ACC112 (cell line): ENCODE measurements at regions not wholly inside any gene's neighbourhood (a gene's known extent, or its start where the extent isn't known, plus 50 kb on each side); places are given as distances from the start of the nearest gene placed in this dataset.

ENCODE experiments used
- H2AFZ ChIP-seq: fragments of 200-600 bp; sonication (generic); one replicate; pipeline ENCODE4 v1.6.0; 2017; ENCODE audit warnings: antibody characterized with exemption, low read length; ENCODE audit not compliant: unreplicated experiment
- H3K27ac ChIP-seq: fragments of 200-600 bp; sonication (generic); 2 replicates; pipeline ENCODE4 v1.5.1; 2014; ENCODE audit warnings: low read depth, mild to moderate bottlenecking, antibody characterized with exemption, low read length, moderate library complexity
- H3K27me3 ChIP-seq: fragments of 200-600 bp; sonication (generic); 2 replicates; pipeline ENCODE4 v1.6.1; 2014; ENCODE audit warnings: mild to moderate bottlenecking, antibody characterized with exemption, low read length, moderate library complexity, mixed read lengths; ENCODE audit not compliant: insufficient read depth
- H3K36me3 ChIP-seq: fragments of 200-600 bp; sonication (generic); 2 replicates; pipeline ENCODE4 v1.6.1; 2016; ENCODE audit warnings: mild to moderate bottlenecking, antibody characterized with exemption, low read length, moderate library complexity, mixed read lengths; ENCODE audit not compliant: insufficient read depth
- H3K4me1 ChIP-seq: fragments of 200-600 bp; sonication (generic); one replicate; pipeline ENCODE4 v1.6.1; 2016; ENCODE audit warnings: low read length, mixed read lengths; ENCODE audit not compliant: insufficient read depth, unreplicated experiment, control insufficient read depth
- H3K4me3 ChIP-seq: fragments of 200-600 bp; sonication (generic); 2 replicates; pipeline ENCODE4 v1.5.1; 2014; ENCODE audit warnings: mild to moderate bottlenecking, low read depth, low read length
- H3K79me2 ChIP-seq: fragments of 200-600 bp; sonication (generic); one replicate; pipeline ENCODE4 v1.6.0; 2016; ENCODE audit warnings: low read length; ENCODE audit not compliant: control insufficient read depth, unreplicated experiment, insufficient read depth

DNA sequence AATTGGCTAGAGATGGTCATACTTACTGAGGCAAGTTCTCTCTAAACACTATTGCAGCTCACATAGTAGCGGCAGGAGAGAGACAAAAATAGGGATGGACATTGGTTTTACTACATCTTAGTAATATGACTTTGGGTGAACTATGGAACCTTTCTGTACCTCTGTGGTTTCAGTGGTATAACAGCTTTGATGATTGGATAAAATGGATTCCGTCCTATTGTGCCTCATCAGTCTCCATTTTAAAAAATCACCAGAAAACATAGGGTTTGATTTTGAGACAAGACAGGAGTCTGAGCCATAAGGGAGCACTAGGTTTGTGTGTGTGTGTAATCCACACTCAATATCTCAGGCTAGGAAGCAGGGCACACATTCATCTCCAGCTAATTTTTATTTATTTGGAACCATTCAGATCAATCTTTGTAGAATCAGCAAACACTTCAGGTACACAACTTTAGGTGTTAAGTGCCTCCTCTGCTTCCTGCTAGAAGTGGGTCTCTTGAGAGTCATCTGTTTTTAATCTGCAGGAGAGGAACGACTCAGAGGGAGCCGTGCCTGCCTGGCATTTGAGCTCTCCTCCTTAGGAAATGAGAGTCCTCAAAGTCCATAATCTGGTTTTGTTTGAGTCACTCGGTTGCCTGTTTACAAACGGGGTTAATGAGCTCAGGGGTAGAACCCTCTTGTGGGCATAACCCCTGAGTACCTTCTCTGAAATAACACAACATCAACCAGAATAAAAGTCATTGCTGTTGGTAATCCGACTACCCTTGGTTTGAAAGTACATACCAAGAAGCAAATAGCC is 238.5 kb upstream of the BOD1L1 start:
- no peak overlapping the region for H2AFZ ChIP-seq
- H3K27ac ChIP-seq: peak overlapping the region; percentile 8; the same call in 1 of the 2 replicates
- 0 out of 2 replicates have a peak, but pooled peaks cover 3% of the 10 kb centered on the region for H3K36me3 ChIP-seq
- H3K4me3 ChIP-seq: no peak overlapping the region
- no peaks in the 10 kb centered on the region for H3K79me2 ChIP-seq
- H3K27me3 ChIP-seq: no peaks in the 10 kb centered on the region
- H3K4me1 ChIP-seq: peaks cover 16% of the 10 kb centered on the region

GRCh38 chr4:13866881-13867280 is 239.4 kb upstream of the BOD1L1 start:
- Histone ChIP-seq H3K79me2 (no peaks in the 10 kb centered on the region), H3K27ac (0 out of 2 replicates have a peak overlapping the region, but pooled peaks have one; percentile 8), H2AFZ (no peak overlapping the region), H3K36me3 (0 out of 2 replicates have a peak, but pooled peaks cover 3% of the 10 kb centered on the region), H3K27me3 (no peaks in the 10 kb centered on the region), H3K4me3 (no peak overlapping the region), H3K4me1 (peaks cover 16% of the 10 kb centered on the region)

DNA sequence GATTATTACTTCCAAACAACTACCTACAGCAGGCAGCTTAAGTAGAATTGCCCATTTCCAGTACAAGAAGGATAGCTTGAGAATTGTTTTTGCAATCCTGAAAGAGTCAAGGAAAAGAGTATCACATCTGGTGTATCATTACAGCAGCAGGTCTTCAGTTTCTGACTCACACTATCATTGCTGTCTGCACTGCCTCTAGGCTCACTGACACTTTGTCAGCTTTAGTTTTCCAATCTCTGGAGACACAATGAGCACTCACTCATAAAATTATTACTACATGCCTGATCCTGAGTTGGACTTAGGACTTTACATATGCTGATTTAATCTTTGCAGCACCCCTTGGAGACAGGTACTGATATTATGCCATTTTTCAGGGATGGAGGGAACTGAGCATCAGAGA is 244.6 kb upstream of the BOD1L1 start:
- Histone ChIP-seq H2AFZ (no peak overlapping the region), H3K27me3 (no peaks in the 10 kb centered on the region), H3K4me1 (peaks cover 6% of the 10 kb centered on the region), H3K36me3 (no peaks in the 10 kb centered on the region), H3K4me3 (no peak overlapping the region), H3K79me2 (no peaks in the 10 kb centered on the region), H3K27ac (no peak overlapping the region)

DNA sequence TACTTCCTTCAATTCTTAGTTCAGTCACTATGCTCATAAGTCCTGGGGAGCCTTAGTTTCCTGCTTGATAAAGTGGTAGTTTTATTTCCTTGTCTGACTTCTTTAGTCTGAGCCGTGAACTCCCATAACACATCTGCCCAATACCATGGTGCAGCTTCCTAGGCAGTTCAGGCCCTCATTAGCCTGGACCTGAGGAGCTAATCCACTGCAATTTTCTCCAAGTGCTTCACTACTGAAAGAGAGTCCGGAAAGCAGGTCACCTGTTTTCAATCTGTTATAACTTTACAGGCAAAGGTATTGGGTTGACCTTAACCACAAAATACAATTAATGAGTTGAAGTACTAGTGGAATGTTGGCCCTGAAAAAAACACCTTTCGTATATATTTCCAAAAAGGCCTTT is 245.4 kb upstream of the BOD1L1 start:
- Histone ChIP-seq H3K27ac (no peak overlapping the region), H2AFZ (no peak overlapping the region), H3K4me1 (peaks cover 5% of the 10 kb centered on the region), H3K36me3 (no peaks in the 10 kb centered on the region), H3K27me3 (no peaks in the 10 kb centered on the region), H3K79me2 (no peaks in the 10 kb centered on the region), H3K4me3 (no peak overlapping the region)

- no peaks in the 10 kb centered on the region for H3K36me3 ChIP-seq
- no peaks in the 10 kb centered on the region for H3K4me1 ChIP-seq
- no peak overlapping the region for H3K27ac ChIP-seq
- H3K27me3 ChIP-seq: no peaks in the 10 kb centered on the region
- H3K79me2 ChIP-seq: no peaks in the 10 kb centered on the region
- no peak overlapping the region for H3K4me3 ChIP-seq
- no peak overlapping the region for H2AFZ ChIP-seq
These were observed 247.7 kb upstream of the BOD1L1 start for GRCh38 chr4:13875181-13875580.

DNA sequence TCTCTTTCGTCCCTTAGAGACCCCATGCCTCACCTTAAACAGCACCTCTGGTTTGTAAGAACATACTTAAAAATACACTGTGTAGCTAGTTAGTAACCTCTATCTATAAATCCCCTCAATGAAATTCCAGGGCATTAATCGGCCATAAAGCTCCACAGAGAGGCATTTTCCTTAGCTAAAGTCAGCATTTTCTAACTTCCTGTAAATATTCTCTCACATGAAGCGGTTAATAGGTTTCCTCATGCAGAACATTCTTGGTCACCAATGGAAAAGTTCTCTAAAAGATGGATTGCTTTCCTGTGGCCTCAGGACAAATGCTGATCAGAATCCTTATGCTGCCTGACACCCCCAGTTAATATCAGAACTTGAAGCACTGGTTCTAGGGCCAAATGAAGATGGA is 248.6 kb upstream of the BOD1L1 start:
- H2AFZ ChIP-seq: no peak overlapping the region
- no peaks in the 10 kb centered on the region for H3K4me1 ChIP-seq
- H3K79me2 ChIP-seq: no peaks in the 10 kb centered on the region
- H3K36me3 ChIP-seq: no peaks in the 10 kb centered on the region
- H3K27ac ChIP-seq: no peak overlapping the region
- H3K4me3 ChIP-seq: no peak overlapping the region
- no peaks in the 10 kb centered on the region for H3K27me3 ChIP-seq

DNA sequence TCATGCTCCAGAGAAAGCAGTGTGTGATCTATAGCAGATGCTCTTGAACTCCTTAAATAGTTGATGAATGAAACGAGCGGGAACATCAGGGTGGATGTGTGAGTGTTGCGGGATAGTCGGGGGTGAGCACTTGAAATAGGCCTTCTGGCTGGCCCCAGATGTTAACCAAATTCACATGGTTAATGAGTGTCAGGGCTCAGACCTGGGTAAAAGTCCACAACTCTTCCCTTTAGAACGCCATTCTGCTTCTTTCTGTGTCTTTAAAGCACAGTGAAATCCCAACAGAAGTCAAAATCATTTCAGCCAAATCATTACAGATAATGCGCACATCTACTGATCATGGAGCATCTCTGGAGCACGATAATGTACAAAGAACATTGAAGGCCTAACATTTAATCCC is 249.4 kb upstream of the BOD1L1 start:
- H2AFZ ChIP-seq: no peak overlapping the region
- no peaks in the 10 kb centered on the region for H3K27me3 ChIP-seq
- no peaks in the 10 kb centered on the region for H3K36me3 ChIP-seq
- no peaks in the 10 kb centered on the region for H3K79me2 ChIP-seq
- no peak overlapping the region for H3K27ac ChIP-seq
- peaks cover under 1% of the 10 kb centered on the region for H3K4me1 ChIP-seq
- no peak overlapping the region for H3K4me3 ChIP-seq

DNA sequence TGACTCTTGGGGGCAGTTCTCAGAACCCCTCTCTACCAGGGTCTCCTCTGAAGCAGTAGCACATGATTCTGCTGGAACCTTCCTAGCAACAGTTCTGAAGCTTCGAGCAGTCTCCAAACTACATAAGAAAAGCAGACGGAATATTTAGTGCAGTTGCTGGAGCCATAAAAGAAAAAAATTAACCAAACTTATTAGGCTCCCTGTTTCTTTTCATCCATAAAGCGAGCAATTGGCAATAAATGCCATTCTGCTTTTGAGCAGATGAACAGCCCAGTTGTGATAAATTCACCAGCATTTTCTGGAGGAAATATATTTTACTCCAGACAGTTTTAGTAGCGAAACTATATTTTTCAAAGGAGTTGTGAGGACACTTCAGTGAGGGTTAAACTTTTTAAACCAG is 250.1 kb upstream of the BOD1L1 start:
- Histone ChIP-seq H3K36me3 (no peaks in the 10 kb centered on the region), H3K27ac (no peak overlapping the region), H3K79me2 (no peaks in the 10 kb centered on the region), H3K4me1 (peaks cover 5% of the 10 kb centered on the region), H3K4me3 (no peak overlapping the region), H2AFZ (no peak overlapping the region), H3K27me3 (no peaks in the 10 kb centered on the region)

DNA sequence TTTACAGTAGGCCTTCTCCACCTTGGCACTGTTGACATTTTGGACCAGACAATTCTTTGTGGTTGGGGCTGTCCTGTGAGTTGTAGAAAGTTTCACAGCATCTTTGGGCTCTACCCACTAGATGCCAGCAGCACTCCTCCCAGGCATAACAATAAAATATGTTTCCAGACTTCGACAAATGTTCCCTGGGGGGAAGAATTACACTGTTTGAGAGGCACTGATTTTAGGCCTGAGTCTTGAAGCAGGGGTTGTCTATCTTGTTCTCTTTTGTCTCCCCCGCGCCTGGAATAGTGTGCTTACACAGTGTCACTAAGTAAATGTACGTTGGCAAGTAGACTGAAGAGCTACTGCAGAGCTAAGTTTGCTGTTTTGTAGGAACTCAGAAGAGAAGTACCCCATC is 254.4 kb upstream of the BOD1L1 start:
- H3K36me3 ChIP-seq: no peaks in the 10 kb centered on the region
- no peak overlapping the region for H3K4me3 ChIP-seq
- peak overlapping the region; percentile 37 for H2AFZ ChIP-seq
- no peaks in the 10 kb centered on the region for H3K79me2 ChIP-seq
- H3K27me3 ChIP-seq: no peaks in the 10 kb centered on the region
- peaks cover 5% of the 10 kb centered on the region for H3K4me1 ChIP-seq
- H3K27ac ChIP-seq: no peak overlapping the region

DNA sequence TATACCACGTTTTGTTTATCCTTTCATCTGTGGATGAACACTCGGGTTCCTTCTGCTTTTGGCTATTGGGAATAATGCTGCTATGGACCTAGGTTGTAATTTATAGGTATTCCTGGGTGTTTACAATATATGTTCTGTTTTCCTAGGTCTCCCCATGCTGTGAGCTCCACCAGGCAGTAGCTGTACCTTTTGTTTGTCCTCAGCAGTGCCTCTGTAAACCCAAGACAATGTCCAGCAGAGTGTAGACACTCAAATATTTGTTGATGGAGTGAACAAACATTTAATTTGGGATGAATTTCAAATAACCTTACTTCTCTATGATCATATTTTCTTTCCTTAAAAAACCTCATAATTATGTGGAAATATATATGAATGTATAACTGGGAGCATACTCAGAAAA is 259.5 kb upstream of the BOD1L1 start:
- Histone ChIP-seq H3K36me3 (no peaks in the 10 kb centered on the region), H3K27ac (peak overlapping the region; percentile 100), H2AFZ (no peak overlapping the region), H3K4me3 (no peak overlapping the region), H3K27me3 (no peaks in the 10 kb centered on the region), H3K79me2 (peaks cover 2% of the 10 kb centered on the region), H3K4me1 (peaks cover 37% of the 10 kb centered on the region)

GRCh38 chr4:13888112-13888511 is 260.6 kb upstream of the BOD1L1 start:
- H2AFZ ChIP-seq: no peak overlapping the region
- peaks cover 43% of the 10 kb centered on the region for H3K4me1 ChIP-seq
- H3K4me3 ChIP-seq: no peak overlapping the region
- peaks cover 2% of the 10 kb centered on the region for H3K79me2 ChIP-seq
- no peaks in the 10 kb centered on the region for H3K36me3 ChIP-seq
- H3K27ac ChIP-seq: peak overlapping the region; percentile 100
- H3K27me3 ChIP-seq: no peaks in the 10 kb centered on the region
